Progenitor cell of endocrine pancreas (in vitro differentiated cells): ENCODE measurements at regions not wholly inside any gene's neighbourhood (a gene's known extent, or its start where the extent isn't known, plus 50 kb on each side); places are given as distances from the start of the nearest gene placed in this dataset.
"Not testable (repeated sequence)": the region's sequence is repeated elsewhere in the genome, so short reads cannot be mapped to it uniquely, and the experiment has no call there.

Experiments
- DNase-seq: peaks from one replicate; pipeline ENCODE4 v3.0.0; 2021; ENCODE audit warnings: low spot score; ENCODE audit not compliant: unreplicated experiment
- H3K27ac Mint-ChIP-seq: 2 replicates; pipeline ENCODE4 v1.8.0; 2021; ENCODE audit warnings: mild to moderate bottlenecking, moderate library complexity, mixed read lengths
- H3K27me3 Mint-ChIP-seq: 2 replicates; pipeline ENCODE4 v1.8.0; 2021; ENCODE audit warnings: mixed read lengths
- H3K36me3 Mint-ChIP-seq: 2 replicates; pipeline ENCODE4 v1.8.0; 2022; ENCODE audit warnings: mixed read lengths; ENCODE audit not compliant: insufficient read depth
- H3K4me1 Mint-ChIP-seq: 2 replicates; pipeline ENCODE4 v1.8.0; 2021; ENCODE audit warnings: low read depth, mixed read lengths
- H3K4me3 Mint-ChIP-seq: 2 replicates; pipeline ENCODE4 v1.8.0; 2021; ENCODE audit warnings: low read depth, mild to moderate bottlenecking, moderate library complexity, mixed read lengths
- H3K9me3 Mint-ChIP-seq: 2 replicates; pipeline ENCODE4 v1.8.0; 2021; ENCODE audit warnings: low read depth, mixed read lengths
- CTCF ChIP-seq: fragments of 200-600 bp; sonication (generic); IDR thresholded peaks from one replicate; pipeline ENCODE4 v1.5.0; 2021; ENCODE audit warnings: antibody characterized with exemption, mild to moderate bottlenecking; ENCODE audit not compliant: unreplicated experiment

GRCh38 chr12:124469193-124469888, 98.1 kb downstream of the NCOR2 start:
- H3K27me3 Mint-ChIP-seq: no peaks in the 10 kb centered on the region
- peaks cover 19% of the 10 kb centered on the region for H3K9me3 Mint-ChIP-seq
- H3K4me3 Mint-ChIP-seq: no peak overlapping the region
- peaks cover 69% of the 10 kb centered on the region for H3K36me3 Mint-ChIP-seq
- H3K4me1 Mint-ChIP-seq: no peaks in the 10 kb centered on the region
- H3K27ac Mint-ChIP-seq: no peak overlapping the region
- no peak for DNase-seq
- TF ChIP-seq CTCF: peak; percentile 67

- H3K27ac Mint-ChIP-seq, H3K4me1 Mint-ChIP-seq, H3K4me3 Mint-ChIP-seq, H3K27me3 Mint-ChIP-seq, DNase-seq: not testable (repeated sequence)
- Mint-ChIP-seq H3K9me3 (peaks cover 12% of the 10 kb centered on the region), H3K36me3 (peaks cover 59% of the 10 kb centered on the region)
Measured at GRCh38 chr12:124467549-124467948, 99.9 kb downstream of the NCOR2 start.

GRCh38 chr12:124466216-124467128, 100.9 kb downstream of the NCOR2 start:
- no peak for TF ChIP-seq CTCF
- Mint-ChIP-seq H3K4me1 (no peaks in the 10 kb centered on the region), H3K27me3 (no peaks in the 10 kb centered on the region), H3K4me3 (no peak overlapping the region), H3K27ac (peak overlapping the region; percentile 73), H3K36me3 (peaks cover 55% of the 10 kb centered on the region), H3K9me3 (peaks cover 12% of the 10 kb centered on the region)
- DNase-seq: no peak

- no peaks in the 10 kb centered on the region for H3K4me1 Mint-ChIP-seq
- H3K27me3 Mint-ChIP-seq: no peaks in the 10 kb centered on the region
- peaks cover 48% of the 10 kb centered on the region for H3K36me3 Mint-ChIP-seq
- no peak for DNase-seq
- TF ChIP-seq CTCF: no peak
- H3K9me3 Mint-ChIP-seq: peaks cover 11% of the 10 kb centered on the region
- no peak overlapping the region for H3K4me3 Mint-ChIP-seq
- H3K27ac Mint-ChIP-seq: no peak overlapping the region
Measured at GRCh38 chr12:124465473-124465872, 101.9 kb downstream of the NCOR2 start.

- Mint-ChIP-seq H3K4me1 (no peaks in the 10 kb centered on the region), H3K9me3 (peaks cover 7% of the 10 kb centered on the region), H3K27ac (no peak overlapping the region), H3K4me3 (no peak overlapping the region), H3K36me3 (peaks cover 44% of the 10 kb centered on the region), H3K27me3 (no peaks in the 10 kb centered on the region)
- DNase-seq: no peak
- TF ChIP-seq CTCF: no peak
Measured at GRCh38 chr12:124464830-124465229, 102.6 kb downstream of the NCOR2 start.
